ENCODE measurements at regions not wholly inside any gene's neighbourhood (a gene's known extent, or its start where the extent isn't known, plus 50 kb on each side); places are given as distances from the start of the nearest gene placed in this dataset.

GRCh38 chr4:89416960-89417359, 109.4 kb upstream of the GPRIN3 start:
- TF ChIP-seq CTCF (IDR thresholded peaks at IDR 0.05) (no peak), POLR2A (IDR thresholded peaks at IDR 0.05) (no peak), EP300 (IDR thresholded peaks at IDR 0.05) (no peak), POLR2AphosphoS5 (IDR thresholded peaks at IDR 0.05) (no peak)
